ENCODE measurements at regions not wholly inside any gene's neighbourhood (a gene's known extent, or its start where the extent isn't known, plus 50 kb on each side); places are given as distances from the start of the nearest gene placed in this dataset.

GRCh38 chr6:120682145-120682544 is 652.1 kb downstream of the TBC1D32 start:
- no peak for TF ChIP-seq CTCF (IDR thresholded peaks at IDR 0.05; ENCODE audit: low read depth, low read length, missing control alignments)
- no peak for DNase-seq (ENCODE audit: extremely low read depth, low read depth)
- H3K4me3 ChIP-seq (replicated peaks; ENCODE audit: low read depth, low read length) = no peak overlapping the region

- no peak for TF ChIP-seq CTCF (IDR thresholded peaks at IDR 0.05; ENCODE audit: low read depth, low read length, missing control alignments)
- DNase-seq (ENCODE audit: extremely low read depth, low read depth) = no peak
- no peak overlapping the region for H3K4me3 ChIP-seq (replicated peaks; ENCODE audit: low read depth, low read length)
These were observed 653.1 kb downstream of the TBC1D32 start for GRCh38 chr6:120681204-120681603.

- H3K4me3 ChIP-seq (replicated peaks; ENCODE audit: low read depth, low read length) = no peak overlapping the region
- DNase-seq (ENCODE audit: extremely low read depth, low read depth) = no peak
- no peak for TF ChIP-seq CTCF (IDR thresholded peaks at IDR 0.05; ENCODE audit: low read depth, low read length, missing control alignments)
These were observed 658.4 kb downstream of the TBC1D32 start for GRCh38 chr6:120675886-120676285.

GRCh38 chr6:120671519-120671918 is 662.8 kb downstream of the TBC1D32 start:
- TF ChIP-seq CTCF (IDR thresholded peaks at IDR 0.05; ENCODE audit: low read depth, low read length, missing control alignments) = no peak
- DNase-seq (ENCODE audit: extremely low read depth, low read depth) = no peak

GRCh38 chr6:120652506-120652905 is 681.8 kb downstream of the TBC1D32 start:
- no peak for DNase-seq (ENCODE audit: extremely low read depth, low read depth)
- TF ChIP-seq CTCF (IDR thresholded peaks at IDR 0.05; ENCODE audit: low read depth, low read length, missing control alignments) = no peak
- no peak overlapping the region for H3K4me3 ChIP-seq (replicated peaks; ENCODE audit: low read depth, low read length)

More at GRCh38 chr6:120671519-120671918, 662.8 kb downstream of the TBC1D32 start:
- no peak overlapping the region for H3K4me3 ChIP-seq (replicated peaks; ENCODE audit: low read depth, low read length)

GRCh38 chr6:120648713-120649112 is 685.6 kb downstream of the TBC1D32 start:
- no peak for DNase-seq (ENCODE audit: extremely low read depth, low read depth)
- H3K4me3 ChIP-seq (replicated peaks; ENCODE audit: low read depth, low read length) = no peak overlapping the region
- TF ChIP-seq CTCF (IDR thresholded peaks at IDR 0.05; ENCODE audit: low read depth, low read length, missing control alignments) = no peak

- H3K4me3 ChIP-seq (replicated peaks; ENCODE audit: low read depth, low read length) = no peak overlapping the region
- no peak for DNase-seq (ENCODE audit: extremely low read depth, low read depth)
- TF ChIP-seq CTCF (IDR thresholded peaks at IDR 0.05; ENCODE audit: low read depth, low read length, missing control alignments) = no peak
These were observed 688.2 kb downstream of the TBC1D32 start for GRCh38 chr6:120646101-120646500.
